GM06990 (cell line): ENCODE measurements at regions not wholly inside any gene's neighbourhood (a gene's known extent, or its start where the extent isn't known, plus 50 kb on each side); places are given as distances from the start of the nearest gene placed in this dataset.

ENCODE experiments used
- DNase-seq: peaks from one replicate; pipeline ENCODE4 v3.0.0-alpha.2; 2011; ENCODE audit not compliant: insufficient read length; ENCODE audit errors: extremely low read depth
- H3K27me3 ChIP-seq: replicated peaks from 2 replicates; pipeline ENCODE4 v1.6.0; 2011; ENCODE audit warnings: low read length; ENCODE audit not compliant: control insufficient read depth, insufficient read depth
- H3K36me3 ChIP-seq: 2 replicates; pipeline ENCODE4 v1.5.1; 2011; ENCODE audit warnings: low read length; ENCODE audit not compliant: control insufficient read depth, insufficient read depth
- H3K4me3 ChIP-seq: replicated peaks from 2 replicates; pipeline ENCODE4 v1.5.1; 2011; ENCODE audit warnings: low read depth, mild to moderate bottlenecking, control low read depth, low read length
- CTCF ChIP-seq: IDR thresholded peaks from 2 replicates; pipeline ENCODE4 v1.5.1; 2011; ENCODE audit warnings: low read length, control low read depth, mild to moderate bottlenecking, inconsistent platforms; ENCODE audit not compliant: insufficient read depth, poor library complexity, severe bottlenecking

GRCh38 chr1:218983848-218984247 is 189.8 kb upstream of the LYPLAL1 start:
- H3K4me3 ChIP-seq: no peak overlapping the region
- peak; percentile 45 for TF ChIP-seq CTCF
- no peaks in the 10 kb centered on the region for H3K36me3 ChIP-seq
- no peaks in the 10 kb centered on the region for H3K27me3 ChIP-seq
- DNase-seq: no peak

DNA sequence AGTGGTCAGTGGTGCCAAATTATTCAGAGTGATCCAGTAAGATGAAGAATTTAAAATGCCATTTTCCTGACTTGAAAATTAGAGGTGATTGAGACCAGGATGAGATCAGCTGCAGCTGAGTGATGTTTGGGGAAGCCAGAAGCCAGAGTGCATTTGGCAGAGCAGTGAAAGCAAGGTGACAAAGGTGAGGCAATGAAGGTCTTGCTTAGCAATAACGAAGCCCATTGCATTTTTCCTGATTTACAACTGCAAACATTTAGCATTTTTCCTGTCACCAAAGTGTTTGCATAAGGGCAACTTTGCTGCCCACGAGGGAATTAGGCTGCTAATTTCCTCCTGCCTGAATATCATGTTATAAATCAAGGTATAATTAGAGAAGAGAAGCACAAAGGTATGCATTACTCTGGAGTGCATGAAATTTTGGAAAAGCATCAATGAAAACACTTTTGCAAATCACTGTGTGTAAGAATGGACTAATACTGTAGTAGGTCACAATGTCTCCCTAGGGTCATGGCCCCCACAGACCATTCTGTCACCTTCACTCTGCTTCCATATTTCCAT is 188.2 kb upstream of the LYPLAL1 start:
- TF ChIP-seq CTCF: no peak
- Histone ChIP-seq H3K27me3 (no peaks in the 10 kb centered on the region; the same call in 1 of the 2 replicates), H3K36me3 (no peaks in the 10 kb centered on the region), H3K4me3 (no peak overlapping the region)
- no peak for DNase-seq

GRCh38 chr1:218986816-218987215 is 186.9 kb upstream of the LYPLAL1 start:
- no peaks in the 10 kb centered on the region for H3K36me3 ChIP-seq
- no peaks in the 10 kb centered on the region; the same call in 1 of the 2 replicates for H3K27me3 ChIP-seq
- H3K4me3 ChIP-seq: no peak overlapping the region
- no peak for DNase-seq
- no peak for TF ChIP-seq CTCF

DNA sequence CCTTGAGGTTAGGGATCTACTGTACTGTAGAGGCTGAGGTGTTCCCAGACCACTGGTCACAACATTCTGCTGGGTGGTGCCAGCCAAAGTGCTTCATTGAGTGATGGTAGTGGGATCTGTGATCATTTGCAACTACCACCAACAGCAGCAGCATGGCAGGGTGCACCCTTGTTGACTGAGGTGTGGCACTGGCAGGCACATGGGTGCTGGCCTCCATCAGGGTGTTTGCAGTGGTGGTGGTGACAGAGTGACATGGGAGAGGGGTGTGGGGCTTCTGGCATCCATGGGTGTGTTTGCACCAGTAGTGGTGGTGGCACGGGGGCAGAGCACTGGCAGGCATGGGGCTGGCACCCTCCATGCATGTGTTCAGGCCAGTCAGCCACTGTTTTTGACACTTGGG is 183.7 kb upstream of the LYPLAL1 start:
- H3K4me3 ChIP-seq: no peak overlapping the region

GRCh38 chr1:218991089-218991488 is 182.6 kb upstream of the LYPLAL1 start:
- H3K36me3 ChIP-seq: no peaks in the 10 kb centered on the region
- no peak for DNase-seq
- no peak for TF ChIP-seq CTCF
- no peak overlapping the region for H3K4me3 ChIP-seq
- no peaks in the 10 kb centered on the region; the same call in 1 of the 2 replicates for H3K27me3 ChIP-seq

More for the DNA sequence above, 183.7 kb upstream of the LYPLAL1 start:
- no peak for TF ChIP-seq CTCF
- no peak for DNase-seq
- H3K36me3 ChIP-seq: no peaks in the 10 kb centered on the region
- H3K27me3 ChIP-seq: no peaks in the 10 kb centered on the region; the same call in 1 of the 2 replicates

- Histone ChIP-seq H3K27me3 (no peaks in the 10 kb centered on the region; the same call in 1 of the 2 replicates), H3K4me3 (no peak overlapping the region), H3K36me3 (no peaks in the 10 kb centered on the region)
- no peak for TF ChIP-seq CTCF
- DNase-seq: no peak
Observed at GRCh38 chr1:218994615-218995014, 179.1 kb upstream of the LYPLAL1 start.
